HG02884 (cell line): ENCODE measurements at regions not wholly inside any gene's neighbourhood (a gene's known extent, or its start where the extent isn't known, plus 50 kb on each side); places are given as distances from the start of the nearest gene placed in this dataset.
A peak's percentile ranks its signal among the peaks of the same experiment; 100 is the strongest.
"Not testable (repeated sequence)": the region's sequence is repeated elsewhere in the genome, so short reads cannot be mapped to it uniquely, and the experiment has no call there.

Source experiments
- ATAC-seq: cut with Tn5 transposase; IDR thresholded peaks from one replicate; pipeline ENCODE4 v1.9.1; 2021; ENCODE audit warnings: mild to moderate bottlenecking, moderate library complexity; ENCODE audit not compliant: unreplicated experiment

GRCh38 chr2:117341690-117342089 is 472.8 kb upstream of the DDX18 start:
- no peak for ATAC-seq

GRCh38 chr2:117342415-117342814 is 472.1 kb upstream of the DDX18 start:
- no peak for ATAC-seq

DNA sequence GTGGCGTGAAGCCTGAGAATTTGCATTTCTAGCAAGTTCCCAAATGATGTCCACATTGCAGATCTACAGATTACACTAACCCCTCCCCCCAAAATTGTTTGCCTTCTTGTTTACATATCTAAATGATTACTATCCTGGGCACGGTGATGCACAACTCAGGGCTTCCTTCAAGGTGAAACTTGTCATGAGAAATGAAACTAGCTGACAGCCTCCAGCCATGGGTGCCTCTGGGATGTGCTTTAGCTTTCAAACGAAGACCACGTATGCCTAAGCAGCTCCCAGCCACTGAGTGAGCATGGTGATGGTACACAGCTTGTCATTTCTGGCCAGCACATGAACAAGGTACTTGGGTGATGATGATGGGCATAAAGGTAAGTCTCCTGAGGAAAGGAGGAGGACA is 464.8 kb upstream of the DDX18 start:
- ATAC-seq, result no peak

DNA sequence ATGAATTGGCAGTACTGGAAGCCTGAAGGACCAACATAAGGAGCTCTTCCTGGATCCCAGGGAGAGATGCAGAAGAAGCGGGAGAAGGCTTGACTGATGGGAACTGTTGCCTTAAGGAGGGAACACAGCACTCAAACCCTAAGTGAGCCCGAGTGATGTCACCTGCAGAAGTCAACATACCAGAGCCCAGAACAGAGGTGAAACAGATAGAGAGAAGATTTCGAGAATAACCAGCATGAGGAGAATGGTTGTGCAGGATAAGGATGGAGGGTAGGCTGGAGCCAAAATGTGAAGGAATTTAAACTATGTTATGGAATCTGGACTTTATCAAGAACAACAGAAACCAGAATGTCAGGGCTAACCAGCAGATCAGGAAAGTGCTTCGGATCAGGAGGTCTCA is 463.1 kb upstream of the DDX18 start:
- ATAC-seq, result no peak

GRCh38 chr2:117359266-117359914 is 455.1 kb upstream of the DDX18 start:
- no peak for ATAC-seq

DNA sequence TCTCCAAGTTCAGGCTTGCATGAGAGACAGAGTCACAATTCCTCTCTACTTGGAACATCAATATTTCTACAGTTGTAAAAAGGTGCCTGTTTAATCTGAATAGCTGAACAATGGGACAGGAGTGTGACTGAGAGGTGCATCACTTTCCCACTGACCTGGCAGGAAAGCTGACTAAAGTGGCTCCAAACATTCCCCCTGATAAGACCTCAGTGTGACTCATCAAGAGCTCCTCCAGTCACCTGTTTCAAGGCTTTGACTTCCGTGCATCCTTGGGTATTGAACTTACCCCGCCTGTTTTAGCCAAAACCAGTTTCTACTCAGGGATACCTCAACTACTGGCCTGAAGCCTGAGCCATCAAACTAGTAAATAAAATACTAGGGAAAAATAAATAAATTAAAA is 453.9 kb upstream of the DDX18 start:
- no peak for ATAC-seq

DNA sequence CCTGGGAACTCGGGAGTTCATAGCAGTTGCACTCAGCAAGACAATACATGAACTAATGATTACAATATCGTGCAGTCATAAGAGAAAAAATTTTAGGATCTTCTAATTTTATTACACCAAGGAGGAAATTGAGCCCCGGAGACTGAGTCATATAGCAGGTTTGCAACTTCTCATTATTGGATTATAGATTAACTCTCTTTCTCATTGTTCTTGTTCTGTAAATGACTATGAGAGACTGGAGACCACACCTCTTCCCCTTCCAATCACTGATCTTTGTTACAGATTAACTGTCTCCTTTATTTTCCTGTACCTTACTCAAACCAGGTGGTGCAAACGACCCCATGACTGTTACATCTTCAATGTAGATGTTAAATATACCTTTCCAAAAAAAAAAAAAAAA is 435.8 kb upstream of the DDX18 start:
- peak; percentile 47 for ATAC-seq

GRCh38 chr2:117379928-117380327 is 434.6 kb upstream of the DDX18 start:
- ATAC-seq, result no peak

DNA sequence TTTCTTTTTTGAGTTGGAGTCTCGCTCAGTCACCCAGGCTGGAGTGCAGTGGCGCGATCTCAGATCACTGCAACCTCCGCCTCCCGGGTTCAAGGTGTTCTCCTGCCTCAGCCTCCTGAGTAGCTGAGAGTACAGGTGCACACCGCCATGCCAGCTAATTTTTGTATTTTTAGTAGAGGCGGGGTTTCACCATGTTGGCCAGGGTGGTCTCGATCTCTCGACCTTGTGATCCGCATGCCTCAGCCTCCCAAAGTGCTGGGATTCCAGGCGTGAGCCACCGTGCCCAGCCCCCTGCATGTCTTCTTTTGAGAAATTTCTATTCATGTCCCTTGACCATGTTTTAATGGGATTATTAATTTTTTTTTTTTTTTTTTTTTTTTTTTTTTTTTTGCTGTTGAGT is 430.5 kb upstream of the DDX18 start:
- ATAC-seq, result not testable (repeated sequence)

DNA sequence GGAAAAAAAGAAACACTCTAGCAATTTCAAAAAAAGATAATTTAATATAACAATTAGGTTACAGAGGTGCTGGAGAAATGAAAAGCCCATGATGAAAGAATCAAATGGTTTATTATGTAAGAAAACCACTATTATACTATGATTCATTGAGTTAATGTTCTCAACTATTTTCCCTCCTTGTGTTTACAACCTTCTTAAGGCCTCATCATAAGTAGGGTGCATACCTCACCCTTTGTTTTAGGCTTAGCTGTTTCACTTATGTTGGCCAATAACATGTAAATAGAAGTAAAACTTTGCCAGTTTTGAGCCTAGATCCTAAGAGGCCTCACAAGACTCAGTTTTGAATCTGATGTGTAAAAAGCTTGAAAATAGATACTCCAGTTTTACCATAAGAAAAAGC is 418.3 kb upstream of the DDX18 start:
- ATAC-seq, result no peak

GRCh38 chr2:117401582-117401981 is 412.9 kb upstream of the DDX18 start:
- ATAC-seq, result no peak

DNA sequence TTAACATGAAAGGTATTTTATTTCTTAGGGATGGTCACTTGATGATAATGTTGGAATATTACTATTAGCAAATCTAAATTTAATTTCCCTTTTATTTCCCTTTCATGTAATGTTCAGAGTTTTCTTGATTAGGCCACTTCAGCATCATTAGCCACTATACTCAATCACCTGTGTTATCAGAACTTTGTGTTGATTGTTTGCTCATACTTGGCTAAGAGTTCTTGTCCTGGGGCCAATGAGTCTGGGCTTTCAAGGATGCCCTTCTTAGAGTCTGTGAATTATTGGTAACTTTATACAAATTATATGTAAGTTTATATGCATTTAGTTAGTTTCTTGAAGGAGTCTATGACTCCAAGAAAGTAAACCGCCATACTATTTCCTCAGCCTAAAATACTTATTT is 408.0 kb upstream of the DDX18 start:
- no peak for ATAC-seq

GRCh38 chr2:117407746-117408145 is 406.7 kb upstream of the DDX18 start:
- ATAC-seq, result no peak

- ATAC-seq, result no peak
Observed at GRCh38 chr2:117409443-117409842, 405.0 kb upstream of the DDX18 start.

DNA sequence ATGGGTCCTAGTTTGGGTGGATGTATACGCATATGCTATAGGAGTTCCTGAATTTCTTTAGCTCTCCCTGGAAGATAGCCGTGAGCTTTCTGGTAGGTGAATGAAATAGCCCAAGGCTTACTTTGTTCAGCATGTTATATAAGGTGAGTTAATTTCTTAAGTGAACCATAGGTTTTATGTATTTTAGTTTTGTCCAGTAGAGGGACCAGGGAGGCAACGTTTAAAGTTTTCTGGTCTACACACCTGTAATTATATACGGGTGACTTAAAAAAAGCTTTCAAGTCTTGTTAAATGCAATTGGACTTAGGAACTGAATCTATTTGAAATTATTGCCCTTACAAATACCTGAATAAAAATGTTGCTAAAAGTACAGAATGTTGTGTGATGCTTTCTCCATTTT is 402.5 kb upstream of the DDX18 start:
- ATAC-seq, result no peak

DNA sequence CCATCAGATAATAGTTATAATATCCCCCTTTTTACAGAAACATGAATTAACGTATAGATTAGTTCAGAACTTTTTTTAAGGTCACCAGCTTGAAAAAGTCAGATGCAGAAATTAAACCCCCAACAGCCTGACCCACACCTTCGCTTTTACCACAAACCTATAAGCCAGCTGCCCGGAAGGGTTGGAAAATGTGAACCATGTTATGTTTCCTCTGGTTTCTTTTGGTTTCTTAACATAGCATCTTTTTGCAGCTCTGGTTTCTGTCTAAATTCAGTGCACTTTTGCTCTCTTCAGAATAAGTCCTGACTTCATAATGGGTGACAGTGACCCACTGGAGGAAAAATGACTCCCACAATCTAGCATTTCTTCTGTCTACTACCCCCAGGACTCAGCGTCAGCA is 381.7 kb upstream of the DDX18 start:
- no peak for ATAC-seq

DNA sequence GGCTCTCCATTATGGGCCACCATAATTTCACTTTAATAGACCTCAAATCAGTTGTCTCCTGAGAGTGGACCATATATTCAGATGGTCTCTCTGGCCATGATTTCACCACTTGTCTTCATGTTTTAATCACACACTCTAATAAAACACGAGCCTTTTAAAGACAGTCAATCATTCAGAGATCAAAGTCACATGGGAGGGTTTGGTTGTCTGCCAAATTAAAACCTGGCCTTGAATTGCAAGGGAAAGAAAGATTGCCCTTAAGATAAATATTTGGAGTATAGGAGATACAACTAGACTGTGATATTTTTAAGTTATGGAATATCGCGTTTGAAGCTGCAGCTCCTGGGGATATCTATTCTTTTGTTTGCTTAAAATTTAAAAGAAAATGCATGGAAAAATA is 377.8 kb upstream of the DDX18 start:
- ATAC-seq, result no peak

GRCh38 chr2:117470311-117471095 is 344.0 kb upstream of the DDX18 start:
- no peak for ATAC-seq

DNA sequence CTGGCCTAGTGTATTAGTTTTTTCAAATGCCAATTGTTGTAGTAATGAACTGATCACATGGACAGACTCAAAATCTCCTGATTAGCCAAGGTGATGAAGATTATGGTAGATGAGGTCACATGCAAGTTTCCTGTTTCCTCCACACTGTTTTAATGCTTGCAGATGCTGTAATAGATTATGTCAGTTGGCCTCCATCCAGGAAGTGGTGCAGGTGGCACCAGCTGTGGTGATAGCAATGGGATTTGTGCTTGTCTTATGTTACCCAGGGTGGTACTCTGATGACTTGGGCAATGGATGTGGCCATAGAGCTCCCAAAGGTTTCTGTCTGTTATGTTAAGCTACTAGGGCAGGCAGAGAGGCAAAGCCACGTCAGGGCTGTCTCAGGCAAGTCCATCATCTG is 332.9 kb upstream of the DDX18 start:
- no peak for ATAC-seq

- ATAC-seq, result no peak
Observed at GRCh38 chr2:117485588-117485987, 328.9 kb upstream of the DDX18 start.

DNA sequence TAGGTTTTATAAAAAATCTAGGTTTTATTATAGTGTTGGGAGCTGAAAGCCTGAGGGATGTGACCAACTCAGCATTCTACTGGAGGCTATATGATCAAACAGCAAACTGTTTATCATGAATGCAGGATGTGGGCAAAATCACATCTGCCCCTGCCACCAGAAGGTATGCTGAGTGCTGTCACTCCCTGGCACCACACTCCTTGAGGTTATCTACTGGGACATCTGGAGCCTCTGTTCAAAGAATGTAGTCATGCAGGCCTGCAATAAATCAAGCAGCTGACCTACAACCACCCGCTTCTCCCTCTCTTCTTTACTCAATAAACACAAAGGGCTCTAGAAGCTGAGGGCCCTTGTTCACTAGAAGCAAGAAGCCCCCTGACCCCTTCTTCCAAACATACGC is 328.4 kb upstream of the DDX18 start:
- no peak for ATAC-seq

GRCh38 chr2:117492209-117492851 is 322.2 kb upstream of the DDX18 start:
- no peak for ATAC-seq
